ENCODE measurements at regions not wholly inside any gene's neighbourhood (a gene's known extent, or its start where the extent isn't known, plus 50 kb on each side); places are given as distances from the start of the nearest gene placed in this dataset.

GRCh38 chr2:215769246-215769645 is 244.1 kb downstream of the MREG start (continued):
- TF ChIP-seq BRCA1 (IDR thresholded peaks at IDR 0.05; ENCODE audit: low read depth, low read length): no peak

- Histone ChIP-seq H2AFZ (ENCODE audit: low read length) (no peak overlapping the region), H2AK5ac (ENCODE audit: low read depth, low read length) (no peak overlapping the region), H3K18ac (ENCODE audit: extremely low read depth, low read length) (no peak overlapping the region), H3K4me1 (replicated peaks in 1 of 4; ENCODE audit: control insufficient read depth in 3 of 4, insufficient read depth in 4 of 4, low read length in 3 of 4) (peaks cover 0 to 5% (median 2%) of the 10 kb centered on the region in 4 experiments; a peak in 3 of 7 replicates), H2BK5ac (ENCODE audit: low read depth, low read length) (no peak overlapping the region), H2BK12ac (ENCODE audit: low read depth, low read length) (no peak overlapping the region), H4K91ac (replicated peaks; ENCODE audit: insufficient read length, low read length) (no peak overlapping the region), H3K9me3 (ENCODE audit: insufficient read depth in 2 of 2, low read depth in 1 of 2, low read length in 1 of 2) (no peaks in the 10 kb centered on the region), H3K4ac (replicated peaks; ENCODE audit: insufficient read length, low read depth, low read length) (no peak overlapping the region), H2BK15ac (ENCODE audit: low read length) (no peak overlapping the region), H3K27me3 (replicated peaks in 1 of 4; ENCODE audit: control insufficient read depth in 3 of 4, extremely low read depth in 1 of 4, insufficient read depth in 3 of 4, low read length in 3 of 4) (no peaks in the 10 kb centered on the region), H3K23ac (ENCODE audit: insufficient read length) (no peak overlapping the region), H3K9ac (replicated peaks in 1 of 4; ENCODE audit: extremely low read depth in 1 of 4, low read depth in 3 of 4, low read length in 3 of 4) (no peak overlapping the region), H4K5ac (ENCODE audit: insufficient read length, low read depth, low read length) (no peak overlapping the region), H4K8ac (ENCODE audit: extremely low read depth, insufficient read depth, low read length) (no peak overlapping the region), H2BK120ac (replicated peaks; ENCODE audit: low read depth, low read length) (no peak overlapping the region), H2BK20ac (ENCODE audit: low read length) (no peak overlapping the region), H3K79me2 (ENCODE audit: control insufficient read depth in 1 of 2, insufficient read depth in 2 of 2, low read length in 2 of 2) (no peaks in the 10 kb centered on the region), H3K4me3 (ENCODE audit: extremely low read depth in 1 of 4, insufficient read depth in 2 of 4, low read depth in 3 of 4, low read length in 4 of 4) (no peak overlapping the region), H3K36me3 (ENCODE audit: control insufficient read depth in 2 of 4, insufficient read depth in 4 of 4, low read length in 3 of 4) (no peaks in the 10 kb centered on the region), H3K23me2 (ENCODE audit: low read depth, low read length) (no peaks in the 10 kb centered on the region), H4K20me1 (replicated peaks in 1 of 2; ENCODE audit: control insufficient read depth in 1 of 2, insufficient read depth in 2 of 2, low read length in 2 of 2) (no peaks in the 10 kb centered on the region), H3K56ac (replicated peaks; ENCODE audit: insufficient read length, low read depth, low read length) (no peak overlapping the region), H3K4me2 (ENCODE audit: insufficient read depth in 1 of 2, low read depth in 2 of 2, low read length in 2 of 2) (no peak overlapping the region), H3K79me1 (ENCODE audit: low read depth, low read length) (no peaks in the 10 kb centered on the region), H3K27ac (ENCODE audit: low read depth, low read length) (no peak overlapping the region), H3K14ac (ENCODE audit: insufficient read length) (no peak overlapping the region)
- ChIA-PET CTCF (ENCODE audit: partially characterized antibody) (interaction anchor here (0.7 to 1.2 kb wide), 3 partner anchors 31 to 473 kb away, joined by 3 to 4 read pairs (median 3); no protein-coding TSS in a partner anchor), POLR2A (ENCODE audit: partially characterized antibody) (no interaction called here)
- DNase-seq (ENCODE audit: low read depth in 1 of 2, low spot score in 2 of 2): no peak
- FAIRE-seq: no peak
- 77% methylated on average over 1 of the region's 1 CpG; no CpG with 5 or more reads in 1 of the 2 experiments for WGBS, 2 experiments (ENCODE audit: extremely low coverage in 1 of 2, insufficient coverage in 1 of 2, insufficient read length in 1 of 2, insufficient replicate concordance in 2 of 2, low coverage in 1 of 2, low lambda C conversion rate in 2 of 2, missing lambda C conversion rate in 1 of 2)
- TF ChIP-seq CHD1 (IDR thresholded peaks at IDR 0.05; ENCODE audit: low read depth, low read length): no peak
- TF ChIP-seq KDM5A (IDR thresholded peaks at IDR 0.05; ENCODE audit: low read length): no peak
- no peak for TF ChIP-seq RAD21 (IDR thresholded peaks at IDR 0.05 in 1 of 2, conservative IDR thresholded peaks at IDR 0.05 in 1 of 2; ENCODE audit: low read depth in 2 of 2, low read length in 2 of 2)
- no peak for TF ChIP-seq CBX5 (IDR thresholded peaks at IDR 0.05; ENCODE audit: low read depth, low read length)
- no peak for TF ChIP-seq EGR1 (IDR thresholded peaks at IDR 0.05; ENCODE audit: borderline replicate concordance, low read depth, low read length)
- no peak for TF ChIP-seq HDAC6 (IDR thresholded peaks at IDR 0.05; ENCODE audit: low read depth, low read length)
- no peak for TF ChIP-seq BCL11A (IDR thresholded peaks at IDR 0.05; ENCODE audit: low read depth in 2 of 2, low read length in 2 of 2)
- TF ChIP-seq ASH2L (IDR thresholded peaks at IDR 0.05; ENCODE audit: low read length): no peak
- no peak for TF ChIP-seq USF2 (IDR thresholded peaks at IDR 0.05; ENCODE audit: low read length)
- TF ChIP-seq KDM1A (IDR thresholded peaks at IDR 0.05; ENCODE audit: borderline replicate concordance, low read length): no peak
- TF ChIP-seq RFX5 (IDR thresholded peaks at IDR 0.05; ENCODE audit: borderline replicate concordance, low read depth, low read length): no peak
Observed at GRCh38 chr2:215767625-215768024, 245.7 kb downstream of the MREG start.

Measured in H1 (cell line).